PC-9 (cell line): ENCODE measurements at regions not wholly inside any gene's neighbourhood (a gene's known extent, or its start where the extent isn't known, plus 50 kb on each side); places are given as distances from the start of the nearest gene placed in this dataset.

Source experiments
- BruUV-seq: library from RNA; stranded (reverse); fragments of 400-500 nt; replicated peaks from 2 replicates; lab custom pipeline; 2021; lab: Mats Ljungman, UMichigan
- CTCF ChIA-PET: fragments of 300-600 bp; sonication (Branson Sonifier 250); formaldehyde crosslinking; loops from one replicate; lab custom pipeline; 2022; ENCODE audit warnings: antibody characterized with exemption; lab: Charles Lee
- POLR2A ChIA-PET: fragments of 300-600 bp; sonication (Branson Sonifier 250); formaldehyde crosslinking; loops from one replicate; lab custom pipeline; 2022; ENCODE audit warnings: antibody characterized with exemption; ENCODE audit not compliant: unreplicated experiment; lab: Charles Lee
- DNase-seq, 2 experiments: peaks; one replicate each; pipeline versions ENCODE4 v3.0.0 to v3.0.0-alpha.2; 2015 to 2022; ENCODE audit warnings: mixed read lengths in 1 of 2
- H2AFZ ChIP-seq: fragments of 200-600 bp; sonication (generic); 2 replicates; pipeline ENCODE4 v1.8.1; 2017; ENCODE audit warnings: antibody characterized with exemption
- H3F3A ChIP-seq: fragments of 200-600 bp; sonication (generic); 2 replicates; pipeline ENCODE4 v1.8.1; 2017; ENCODE audit warnings: antibody characterized with exemption, mild to moderate bottlenecking, low read depth; ENCODE audit not compliant: insufficient read depth
- H3K27ac ChIP-seq: fragments of 200-600 bp; sonication (generic); 2 replicates; pipeline ENCODE4 v1.6.1; 2016; ENCODE audit warnings: mixed run types
- H3K27me3 ChIP-seq: fragments of 200-600 bp; sonication (generic); 2 replicates; pipeline ENCODE4 v1.6.1; 2016; ENCODE audit warnings: low read depth, mixed run types; ENCODE audit not compliant: insufficient read depth
- H3K36me3 ChIP-seq: fragments of 200-600 bp; sonication (generic); 2 replicates; pipeline ENCODE4 v1.6.1; 2016; ENCODE audit warnings: low read depth, mixed run types
- H3K4me1 ChIP-seq: fragments of 200-600 bp; sonication (generic); replicated peaks from 2 replicates; pipeline ENCODE4 v1.6.1; 2016; ENCODE audit warnings: mixed run types; ENCODE audit not compliant: insufficient read depth
- H3K4me2 ChIP-seq: fragments of 200-600 bp; sonication (generic); 2 replicates; pipeline ENCODE4 v1.6.1; 2017; ENCODE audit warnings: mixed run types
- H3K4me3 ChIP-seq: fragments of 200-600 bp; sonication (generic); 2 replicates; pipeline ENCODE4 v1.6.1; 2016; ENCODE audit warnings: mixed run types
- H3K79me2 ChIP-seq: fragments of 200-600 bp; sonication (generic); 2 replicates; pipeline ENCODE4 v1.6.1; 2017; ENCODE audit warnings: low read depth, mixed run types
- H3K9me2 ChIP-seq: fragments of 200-600 bp; sonication (generic); 2 replicates; pipeline ENCODE4 v1.8.1; 2017; ENCODE audit warnings: mild to moderate bottlenecking; ENCODE audit not compliant: insufficient read depth
- H3K9me3 ChIP-seq: fragments of 200-600 bp; sonication (generic); 2 replicates; pipeline ENCODE4 v1.8.1; 2016; ENCODE audit warnings: low read depth; ENCODE audit not compliant: insufficient read depth
- H4K20me1 ChIP-seq: fragments of 200-600 bp; sonication (generic); 2 replicates; pipeline ENCODE4 v1.8.1; 2017; ENCODE audit not compliant: insufficient read depth
- CTCF ChIP-seq: fragments of 200-600 bp; sonication (generic); conservative IDR thresholded peaks from 2 replicates; pipeline ENCODE4 v1.6.1; 2017; ENCODE audit warnings: mixed run types, antibody characterized with exemption, mild to moderate bottlenecking, moderate library complexity
- EZH2 ChIP-seq: fragments of 200-600 bp; sonication (generic); IDR thresholded peaks from 2 replicates; pipeline ENCODE4 v1.8.0; 2017; ENCODE audit warnings: antibody characterized with exemption, low read depth
- intact Hi-C: fragments of 100-400 bp; cut with micrococcal nuclease; formaldehyde crosslinking; loops from one replicate; pipeline ENCODE4 v1.10.0; 2022; ENCODE audit not compliant: unreplicated experiment

GRCh38 chr5:82918311-82919031, 158.7 kb downstream of the TMEM167A start:
- TF ChIP-seq CTCF: no peak
- no peak for TF ChIP-seq EZH2
- Histone ChIP-seq H3K27me3 (no peaks in the 10 kb centered on the region), H2AFZ (no peak overlapping the region), H3F3A (no peaks in the 10 kb centered on the region), H3K9me2 (no peaks in the 10 kb centered on the region), H3K4me2 (no peak overlapping the region), H3K4me1 (no peaks in the 10 kb centered on the region), H3K27ac (no peak overlapping the region), H3K4me3 (no peak overlapping the region), H3K9me3 (0 out of 2 replicates have a peak, but pooled peaks cover 2% of the 10 kb centered on the region), H3K36me3 (no peaks in the 10 kb centered on the region), H4K20me1 (no peaks in the 10 kb centered on the region), H3K79me2 (no peaks in the 10 kb centered on the region)
- no peak for DNase-seq
- ChIA-PET POLR2A (no interaction called here), CTCF (interaction anchor here (0.6 kb wide), 1 partner anchor 96 kb away, joined by 9 read pairs; no protein-coding TSS in a partner anchor)
- intact Hi-C loops: no loop called here
- BruUV-seq: no TSS peak

DNA sequence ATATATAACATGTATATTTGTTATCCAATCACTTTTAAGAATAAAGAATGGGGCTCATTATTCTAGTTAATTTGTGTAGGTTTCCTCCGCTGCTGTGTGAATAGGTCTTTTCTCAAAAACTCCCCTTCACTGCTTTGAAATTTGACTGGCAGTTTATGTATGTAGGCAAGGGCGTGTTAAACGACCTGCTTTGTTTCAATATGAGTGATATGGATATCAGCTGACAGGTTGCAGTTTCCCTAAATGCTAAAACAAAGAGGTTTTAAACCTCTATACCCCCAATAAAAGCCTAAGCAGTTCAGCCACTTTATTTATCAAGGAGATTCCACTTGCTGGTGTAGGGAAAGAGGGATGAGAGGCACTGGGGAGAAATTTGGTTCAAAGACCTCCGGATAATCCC, 159.6 kb downstream of the TMEM167A start:
- ChIA-PET POLR2A (no interaction called here), CTCF (no interaction called here)
- H3K4me3 ChIP-seq: no peak overlapping the region
- no peaks in the 10 kb centered on the region for H3K27me3 ChIP-seq
- no peaks in the 10 kb centered on the region for H4K20me1 ChIP-seq
- no peaks in the 10 kb centered on the region for H3F3A ChIP-seq
- intact Hi-C loops: no loop called here
- no peak overlapping the region for H2AFZ ChIP-seq
- TF ChIP-seq EZH2: no peak
- no peak for TF ChIP-seq CTCF
- H3K4me2 ChIP-seq: no peak overlapping the region
- H3K4me1 ChIP-seq: no peaks in the 10 kb centered on the region
- no peaks in the 10 kb centered on the region for H3K36me3 ChIP-seq
- H3K27ac ChIP-seq: no peak overlapping the region
- no peaks in the 10 kb centered on the region for H3K9me2 ChIP-seq
- no peaks in the 10 kb centered on the region for H3K79me2 ChIP-seq
- H3K9me3 ChIP-seq: 0 out of 2 replicates have a peak, but pooled peaks cover 2% of the 10 kb centered on the region
- BruUV-seq: no TSS peak
- no peak for DNase-seq

- CTCF ChIA-PET: no interaction called here
These were observed 163.2 kb downstream of the TMEM167A start for GRCh38 chr5:82913971-82914370.

More at GRCh38 chr5:82913971-82914370, 163.2 kb downstream of the TMEM167A start:
- POLR2A ChIA-PET: no interaction called here
- intact Hi-C loops: no loop called here
- no peaks in the 10 kb centered on the region for H3K9me2 ChIP-seq
- no peak for DNase-seq
- H3K4me3 ChIP-seq: no peak overlapping the region
- H4K20me1 ChIP-seq: no peaks in the 10 kb centered on the region
- H3K9me3 ChIP-seq: 0 out of 2 replicates have a peak, but pooled peaks cover 2% of the 10 kb centered on the region
- TF ChIP-seq CTCF: no peak
- no peak for TF ChIP-seq EZH2
- H3F3A ChIP-seq: no peaks in the 10 kb centered on the region
- no peaks in the 10 kb centered on the region for H3K79me2 ChIP-seq
- no peak overlapping the region for H3K4me2 ChIP-seq
- no peak overlapping the region for H2AFZ ChIP-seq
- H3K36me3 ChIP-seq: no peaks in the 10 kb centered on the region
- H3K4me1 ChIP-seq: no peaks in the 10 kb centered on the region
- no TSS peak for BruUV-seq
- H3K27ac ChIP-seq: no peak overlapping the region
- no peaks in the 10 kb centered on the region for H3K27me3 ChIP-seq
